Loucy (cell line): ENCODE measurements at regions not wholly inside any gene's neighbourhood (a gene's known extent, or its start where the extent isn't known, plus 50 kb on each side); places are given as distances from the start of the nearest gene placed in this dataset.

Source experiments
- CTCF ChIP-seq: fragments of 200-600 bp; sonication (generic); conservative IDR thresholded peaks from 2 replicates; pipeline ENCODE4 v1.5.1; 2014; ENCODE audit warnings: mild to moderate bottlenecking, antibody characterized with exemption, low read length
- EZH2phosphoT487 ChIP-seq: fragments of 200-600 bp; IDR thresholded peaks from 2 replicates; pipeline ENCODE4 v1.6.1; 2018; ENCODE audit warnings: antibody characterized with exemption, mild to moderate bottlenecking, moderate library complexity, borderline replicate concordance

GRCh38 chr11:57085611-57086010 lies 96.1 kb upstream of the LRRC55 start:
- TF ChIP-seq EZH2phosphoT487 (no peak), CTCF (no peak)
